Progenitor cell of endocrine pancreas (in vitro differentiated cells): ENCODE measurements at regions not wholly inside any gene's neighbourhood (a gene's known extent, or its start where the extent isn't known, plus 50 kb on each side); places are given as distances from the start of the nearest gene placed in this dataset.

Source experiments
- DNase-seq: peaks from one replicate; pipeline ENCODE4 v3.0.0; 2021; ENCODE audit warnings: low spot score; ENCODE audit not compliant: unreplicated experiment
- H3K27ac Mint-ChIP-seq: 2 replicates; pipeline ENCODE4 v1.8.0; 2021; ENCODE audit warnings: mild to moderate bottlenecking, moderate library complexity, mixed read lengths
- H3K27me3 Mint-ChIP-seq: 2 replicates; pipeline ENCODE4 v1.8.0; 2021; ENCODE audit warnings: mixed read lengths
- H3K36me3 Mint-ChIP-seq: 2 replicates; pipeline ENCODE4 v1.8.0; 2022; ENCODE audit warnings: mixed read lengths; ENCODE audit not compliant: insufficient read depth
- H3K4me1 Mint-ChIP-seq: 2 replicates; pipeline ENCODE4 v1.8.0; 2021; ENCODE audit warnings: low read depth, mixed read lengths
- H3K4me3 Mint-ChIP-seq: 2 replicates; pipeline ENCODE4 v1.8.0; 2021; ENCODE audit warnings: low read depth, mild to moderate bottlenecking, moderate library complexity, mixed read lengths
- H3K9me3 Mint-ChIP-seq: 2 replicates; pipeline ENCODE4 v1.8.0; 2021; ENCODE audit warnings: low read depth, mixed read lengths
- CTCF ChIP-seq: fragments of 200-600 bp; sonication (generic); IDR thresholded peaks from one replicate; pipeline ENCODE4 v1.5.0; 2021; ENCODE audit warnings: antibody characterized with exemption, mild to moderate bottlenecking; ENCODE audit not compliant: unreplicated experiment

DNA sequence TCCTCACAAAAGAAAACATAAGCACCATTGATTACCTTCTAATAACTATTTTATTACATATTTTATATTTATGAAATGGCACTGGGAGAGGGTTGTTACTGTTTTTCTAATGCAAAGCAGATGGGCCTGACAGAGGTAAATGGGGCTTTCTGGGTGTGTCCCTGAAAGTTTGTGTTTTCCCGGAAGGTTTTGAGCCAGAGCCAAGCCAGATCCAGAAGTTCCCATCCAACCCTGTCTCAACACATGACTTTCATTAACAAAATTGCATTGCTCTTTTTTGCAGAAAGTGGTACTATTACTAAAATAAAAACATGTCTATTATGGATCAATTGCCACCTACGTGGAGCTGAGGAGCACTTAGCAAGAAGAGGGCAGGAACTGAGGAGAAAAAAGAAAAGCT, 181.3 kb downstream of the RAB28 start:
- H3K27ac Mint-ChIP-seq: no peak overlapping the region
- no peaks in the 10 kb centered on the region for H3K9me3 Mint-ChIP-seq
- no peak for DNase-seq
- peaks cover 6% of the 10 kb centered on the region for H3K36me3 Mint-ChIP-seq
- H3K27me3 Mint-ChIP-seq: no peaks in the 10 kb centered on the region
- H3K4me1 Mint-ChIP-seq: no peaks in the 10 kb centered on the region
- TF ChIP-seq CTCF: no peak
- no peak overlapping the region for H3K4me3 Mint-ChIP-seq

GRCh38 chr4:13299343-13299742, 184.8 kb downstream of the RAB28 start:
- Mint-ChIP-seq H3K36me3 (peaks cover 13% of the 10 kb centered on the region), H3K9me3 (peaks cover 10% of the 10 kb centered on the region), H3K27me3 (no peaks in the 10 kb centered on the region), H3K4me3 (no peak overlapping the region), H3K4me1 (peaks cover 13% of the 10 kb centered on the region), H3K27ac (no peak overlapping the region)
- TF ChIP-seq CTCF: no peak
- no peak for DNase-seq

GRCh38 chr4:13298655-13299054, 185.5 kb downstream of the RAB28 start:
- DNase-seq: no peak
- no peaks in the 10 kb centered on the region for H3K27me3 Mint-ChIP-seq
- no peak overlapping the region for H3K27ac Mint-ChIP-seq
- peaks cover 10% of the 10 kb centered on the region for H3K9me3 Mint-ChIP-seq
- peaks cover 15% of the 10 kb centered on the region for H3K4me1 Mint-ChIP-seq
- H3K36me3 Mint-ChIP-seq: peaks cover 13% of the 10 kb centered on the region
- TF ChIP-seq CTCF: no peak
- no peak overlapping the region for H3K4me3 Mint-ChIP-seq

- no peak for TF ChIP-seq CTCF
- H3K27me3 Mint-ChIP-seq: no peaks in the 10 kb centered on the region
- H3K36me3 Mint-ChIP-seq: peaks cover 14% of the 10 kb centered on the region
- peaks cover 10% of the 10 kb centered on the region for H3K9me3 Mint-ChIP-seq
- no peak overlapping the region for H3K4me3 Mint-ChIP-seq
- H3K27ac Mint-ChIP-seq: no peak overlapping the region
- DNase-seq: no peak
- H3K4me1 Mint-ChIP-seq: peaks cover 17% of the 10 kb centered on the region
Observed at GRCh38 chr4:13296986-13297385, 187.2 kb downstream of the RAB28 start.

DNA sequence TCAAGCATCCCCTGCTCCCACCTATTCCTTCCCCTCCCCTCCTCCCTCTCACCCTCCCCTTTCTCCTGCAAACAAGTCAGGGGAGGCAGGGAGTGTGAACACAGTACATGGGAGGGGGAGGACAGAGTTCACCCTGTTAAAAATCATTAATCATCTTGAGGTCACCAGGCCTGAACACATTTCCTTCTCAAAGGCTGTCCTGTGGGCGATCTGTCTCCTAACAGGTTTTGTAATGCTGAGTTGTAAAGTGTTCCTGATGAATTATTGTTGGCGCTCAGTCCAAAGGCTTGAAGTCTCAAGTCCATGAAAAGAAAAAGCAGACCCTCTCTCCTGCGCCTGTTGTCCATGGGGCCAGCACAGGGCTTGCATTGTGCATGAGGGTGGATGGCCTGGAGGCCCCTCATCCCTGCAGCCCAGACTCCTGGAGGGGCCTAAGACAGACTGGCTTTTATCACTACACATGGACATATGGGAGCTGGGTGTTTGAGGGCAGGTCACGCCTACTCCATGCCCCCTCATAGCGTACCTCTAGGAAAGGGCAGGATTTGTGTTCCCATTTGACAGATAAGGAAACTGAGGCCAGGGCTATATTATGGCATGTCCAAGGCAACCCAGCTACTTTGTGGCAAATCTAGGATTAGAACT, 189.1 kb downstream of the RAB28 start:
- TF ChIP-seq CTCF: no peak
- Mint-ChIP-seq H3K36me3 (peaks cover 11% of the 10 kb centered on the region), H3K4me3 (no peak overlapping the region), H3K27ac (no peak overlapping the region), H3K4me1 (peaks cover 17% of the 10 kb centered on the region), H3K27me3 (no peaks in the 10 kb centered on the region), H3K9me3 (peaks cover 10% of the 10 kb centered on the region)
- DNase-seq: no peak
